HFFc6 (cell line): ENCODE measurements at regions not wholly inside any gene's neighbourhood (a gene's known extent, or its start where the extent isn't known, plus 50 kb on each side); places are given as distances from the start of the nearest gene placed in this dataset.
A peak's percentile ranks its signal among the peaks of the same experiment; 100 is the strongest.

Experiments
- DNase-seq: peaks from one replicate; pipeline ENCODE4 v3.0.0-alpha.2; 2018
- H3K27ac Mint-ChIP-seq: 2 replicates; pipeline ENCODE4 v1.8.0; 2020; ENCODE audit warnings: mild to moderate bottlenecking, mixed read lengths
- H3K27me3 Mint-ChIP-seq: 2 replicates; pipeline ENCODE4 v1.8.0; 2021; ENCODE audit warnings: mild to moderate bottlenecking, moderate library complexity, mixed read lengths; ENCODE audit not compliant: insufficient read depth
- H3K36me3 Mint-ChIP-seq: 2 replicates; pipeline ENCODE4 v1.8.0; 2021; ENCODE audit warnings: low read depth, mixed read lengths
- H3K4me1 Mint-ChIP-seq: 2 replicates; pipeline ENCODE4 v1.8.0; 2020; ENCODE audit warnings: low read depth, mixed read lengths
- H3K4me3 Mint-ChIP-seq: 2 replicates; pipeline ENCODE4 v1.8.0; 2020; ENCODE audit warnings: mild to moderate bottlenecking, moderate library complexity, mixed read lengths
- H3K9me3 Mint-ChIP-seq: 2 replicates; pipeline ENCODE4 v1.8.0; 2020; ENCODE audit warnings: mild to moderate bottlenecking, mixed read lengths
- TF ChIP-seq, protein P1 (sequence below): fragments of 200-600 bp; sonication (generic); IDR thresholded peaks from 2 replicates; pipeline ENCODE4 v1.5.0; 2021; ENCODE audit warnings: antibody characterized with exemption, mild to moderate bottlenecking

DNA sequence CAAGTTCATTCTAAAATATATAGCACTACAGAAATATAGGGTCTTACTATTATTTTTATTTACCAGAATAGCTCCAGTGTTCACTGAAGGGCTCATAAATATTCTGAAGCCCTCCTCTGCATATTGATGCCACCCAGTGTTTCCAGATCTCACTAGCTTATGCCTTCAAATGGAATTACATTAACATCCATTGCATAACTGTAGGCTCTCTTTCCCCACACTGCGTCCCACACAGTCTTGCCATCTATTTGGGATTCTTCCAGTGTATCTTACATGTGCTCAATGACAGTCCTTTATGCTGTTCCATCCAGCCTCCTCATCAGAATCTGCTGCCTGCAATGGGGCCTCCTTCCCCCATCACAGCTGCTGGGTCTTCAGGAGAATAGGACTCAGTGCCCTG, 137.2 kb downstream of the CYSLTR2 start:
- Mint-ChIP-seq H3K27me3 (peaks cover 13% of the 10 kb centered on the region), H3K27ac (no peak overlapping the region), H3K36me3 (no peaks in the 10 kb centered on the region), H3K4me3 (no peak overlapping the region), H3K9me3 (no peaks in the 10 kb centered on the region), H3K4me1 (peaks cover 25% of the 10 kb centered on the region)
- TF ChIP-seq, protein P1, sequence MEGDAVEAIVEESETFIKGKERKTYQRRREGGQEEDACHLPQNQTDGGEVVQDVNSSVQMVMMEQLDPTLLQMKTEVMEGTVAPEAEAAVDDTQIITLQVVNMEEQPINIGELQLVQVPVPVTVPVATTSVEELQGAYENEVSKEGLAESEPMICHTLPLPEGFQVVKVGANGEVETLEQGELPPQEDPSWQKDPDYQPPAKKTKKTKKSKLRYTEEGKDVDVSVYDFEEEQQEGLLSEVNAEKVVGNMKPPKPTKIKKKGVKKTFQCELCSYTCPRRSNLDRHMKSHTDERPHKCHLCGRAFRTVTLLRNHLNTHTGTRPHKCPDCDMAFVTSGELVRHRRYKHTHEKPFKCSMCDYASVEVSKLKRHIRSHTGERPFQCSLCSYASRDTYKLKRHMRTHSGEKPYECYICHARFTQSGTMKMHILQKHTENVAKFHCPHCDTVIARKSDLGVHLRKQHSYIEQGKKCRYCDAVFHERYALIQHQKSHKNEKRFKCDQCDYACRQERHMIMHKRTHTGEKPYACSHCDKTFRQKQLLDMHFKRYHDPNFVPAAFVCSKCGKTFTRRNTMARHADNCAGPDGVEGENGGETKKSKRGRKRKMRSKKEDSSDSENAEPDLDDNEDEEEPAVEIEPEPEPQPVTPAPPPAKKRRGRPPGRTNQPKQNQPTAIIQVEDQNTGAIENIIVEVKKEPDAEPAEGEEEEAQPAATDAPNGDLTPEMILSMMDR, result no peak
- no peak for DNase-seq

DNA sequence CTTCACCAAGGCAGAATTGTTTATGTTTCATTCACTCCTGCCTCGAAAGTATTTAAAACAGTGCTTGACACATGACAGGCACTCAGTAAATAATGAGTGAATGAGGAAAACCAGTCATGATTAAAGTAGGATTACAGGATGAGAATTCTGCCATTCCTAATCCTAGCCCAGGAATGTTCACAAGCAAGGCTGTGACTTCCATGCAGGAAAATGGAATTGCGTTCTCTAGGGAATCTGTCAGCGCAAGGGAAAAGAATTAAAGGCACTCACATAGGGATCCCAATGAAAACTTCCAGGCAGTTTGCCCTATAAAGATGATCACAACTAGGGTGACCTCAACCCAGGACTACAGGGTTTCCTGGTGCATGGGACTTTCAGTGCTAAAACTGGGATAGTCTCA, 143.4 kb downstream of the CYSLTR2 start:
- H3K27ac Mint-ChIP-seq, result no peak overlapping the region
- peaks cover 2% of the 10 kb centered on the region; the same call in 1 of the 2 replicates for H3K27me3 Mint-ChIP-seq
- peaks cover 41% of the 10 kb centered on the region for H3K4me1 Mint-ChIP-seq
- peaks cover 8% of the 10 kb centered on the region; the same call in 1 of the 2 replicates for H3K36me3 Mint-ChIP-seq
- DNase-seq, result no peak
- H3K4me3 Mint-ChIP-seq, result no peak overlapping the region
- TF ChIP-seq, protein P1, result no peak
- H3K9me3 Mint-ChIP-seq, result no peaks in the 10 kb centered on the region

DNA sequence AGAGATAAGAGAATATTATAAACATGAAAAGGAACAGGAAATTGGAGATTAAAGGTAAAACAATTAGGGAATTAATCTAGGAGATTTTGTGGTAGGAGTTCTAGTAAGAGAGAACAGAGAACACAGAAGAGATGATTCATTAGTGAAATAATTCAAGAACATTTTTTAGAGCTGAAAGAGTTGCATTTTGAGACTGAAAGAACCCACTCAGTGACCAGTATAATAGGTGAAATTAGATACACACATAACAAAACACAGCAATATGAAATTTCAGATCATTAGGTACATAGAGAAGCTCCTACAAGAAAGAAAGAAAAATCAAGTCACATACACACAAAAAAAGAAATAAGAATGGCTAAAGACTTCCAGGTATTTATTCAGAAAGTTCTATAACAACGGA, 144.0 kb downstream of the CYSLTR2 start:
- Mint-ChIP-seq H3K4me3 (no peak overlapping the region), H3K27me3 (peaks cover 3% of the 10 kb centered on the region; the same call in 1 of the 2 replicates), H3K9me3 (no peaks in the 10 kb centered on the region), H3K4me1 (peaks cover 37% of the 10 kb centered on the region), H3K27ac (no peak overlapping the region), H3K36me3 (peaks cover 8% of the 10 kb centered on the region; the same call in 1 of the 2 replicates)
- TF ChIP-seq, protein P1, result no peak
- DNase-seq, result no peak

DNA sequence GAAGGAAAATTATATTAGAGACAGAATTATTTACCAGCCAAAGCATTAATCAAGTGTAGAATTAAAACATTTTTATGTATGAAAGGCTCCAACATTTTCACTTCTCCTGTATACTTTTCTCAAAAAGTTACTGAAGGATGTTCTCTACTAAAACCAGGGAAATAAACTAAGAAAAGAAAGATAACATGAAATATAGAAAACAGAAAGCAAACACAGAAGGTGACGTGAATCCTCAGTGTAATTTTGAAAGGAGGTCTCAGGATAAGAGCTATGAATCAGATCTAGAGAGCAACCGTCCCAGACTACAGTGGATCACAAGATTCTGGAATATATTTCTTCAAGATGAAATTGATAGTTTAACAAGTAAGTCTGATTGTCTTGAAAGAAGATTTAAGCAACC, 144.5 kb downstream of the CYSLTR2 start:
- H3K9me3 Mint-ChIP-seq, result no peaks in the 10 kb centered on the region
- peaks cover 7% of the 10 kb centered on the region for H3K27me3 Mint-ChIP-seq
- no peak overlapping the region for H3K4me3 Mint-ChIP-seq
- H3K4me1 Mint-ChIP-seq, result peaks cover 37% of the 10 kb centered on the region
- TF ChIP-seq, protein P1, result no peak
- H3K27ac Mint-ChIP-seq, result no peak overlapping the region
- no peak for DNase-seq
- H3K36me3 Mint-ChIP-seq, result peaks cover 8% of the 10 kb centered on the region; the same call in 1 of the 2 replicates

DNA sequence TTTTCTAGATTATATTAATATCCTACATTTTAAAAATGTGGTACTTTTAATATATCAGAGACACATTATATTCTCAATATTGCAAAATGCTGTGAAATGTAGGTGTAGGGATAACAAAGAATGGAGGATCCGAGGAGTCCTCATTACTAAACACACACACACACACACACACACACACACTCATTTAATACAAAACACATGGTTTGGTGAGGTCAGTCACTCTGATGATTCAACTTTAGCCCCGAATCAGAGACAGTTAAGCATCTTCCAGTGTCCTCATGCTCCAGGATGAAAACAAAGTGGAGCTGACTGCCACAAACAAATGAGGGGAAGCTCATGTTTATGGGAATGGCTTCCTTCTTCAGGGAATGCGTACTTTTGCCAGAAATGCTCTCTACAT, 147.5 kb downstream of the CYSLTR2 start:
- Mint-ChIP-seq H3K36me3 (peaks cover 8% of the 10 kb centered on the region; the same call in 1 of the 2 replicates), H3K4me1 (peaks cover 44% of the 10 kb centered on the region), H3K27ac (no peak overlapping the region), H3K27me3 (peaks cover 8% of the 10 kb centered on the region), H3K4me3 (no peak overlapping the region), H3K9me3 (no peaks in the 10 kb centered on the region)
- TF ChIP-seq, protein P1, result no peak
- DNase-seq, result peak; percentile 89
